LNCaP clone FGC (cell line): ENCODE measurements at regions not wholly inside any gene's neighbourhood (a gene's known extent, or its start where the extent isn't known, plus 50 kb on each side); places are given as distances from the start of the nearest gene placed in this dataset.

Experiments used
- DNase-seq: peaks from one replicate; pipeline ENCODE4 v3.0.0-alpha.2; 2011; ENCODE audit warnings: low read depth
- H3K4me3 ChIP-seq: 2 replicates; pipeline ENCODE4 v1.5.1; 2011; ENCODE audit warnings: mild to moderate bottlenecking, low read depth, low read length, control low read depth
- CTCF ChIP-seq: IDR thresholded peaks from 2 replicates; pipeline ENCODE4 v1.5.1; 2012; ENCODE audit warnings: mild to moderate bottlenecking; ENCODE audit not compliant: control insufficient read depth, insufficient read depth; ENCODE audit errors: extremely low read depth

GRCh38 chr2:39487398-39488250 is 50.5 kb upstream of the MAP4K3 start:
- DNase-seq: no peak
- no peak overlapping the region for H3K4me3 ChIP-seq
- no peak for TF ChIP-seq CTCF

- TF ChIP-seq CTCF: no peak
- DNase-seq: no peak
These were observed 51.4 kb upstream of the MAP4K3 start for GRCh38 chr2:39488450-39488849.

GRCh38 chr2:39490586-39490985 is 53.5 kb upstream of the MAP4K3 start:
- DNase-seq: no peak
- TF ChIP-seq CTCF: no peak
- no peak overlapping the region for H3K4me3 ChIP-seq

More at GRCh38 chr2:39488450-39488849, 51.4 kb upstream of the MAP4K3 start:
- no peak overlapping the region for H3K4me3 ChIP-seq

- no peak for TF ChIP-seq CTCF
- no peak for DNase-seq
- no peak overlapping the region for H3K4me3 ChIP-seq
These were observed 54.6 kb upstream of the MAP4K3 start for GRCh38 chr2:39491653-39492052.

GRCh38 chr2:39492095-39492590 is 55.1 kb upstream of the MAP4K3 start:
- no peak overlapping the region for H3K4me3 ChIP-seq
- no peak for DNase-seq
- TF ChIP-seq CTCF: no peak

- DNase-seq: no peak
- H3K4me3 ChIP-seq: no peak overlapping the region
These were observed 55.6 kb upstream of the MAP4K3 start for GRCh38 chr2:39492716-39493115.

More at GRCh38 chr2:39492716-39493115, 55.6 kb upstream of the MAP4K3 start:
- no peak for TF ChIP-seq CTCF
